ENCODE measurements at regions not wholly inside any gene's neighbourhood (a gene's known extent, or its start where the extent isn't known, plus 50 kb on each side); places are given as distances from the start of the nearest gene placed in this dataset.

GRCh38 chr5:154576429-154576806 lies 98.4 kb upstream of the HAND1 start:
- ChIA-PET CTCF (ENCODE audit: unreplicated experiment) (interaction anchor here (0.6 kb wide), 1 partner anchor 171 kb away, joined by 3 read pairs; no protein-coding TSS in a partner anchor), POLR2A (interaction anchor here (1.3 kb wide), 1 partner anchor 80 kb away, joined by 3 read pairs; no protein-coding TSS in a partner anchor)
- Histone ChIP-seq H2AFZ (ENCODE audit: low read length) (no peak overlapping the region), H3K4me1 (ENCODE audit: insufficient read depth, low read length, poor library complexity, severe bottlenecking) (peaks cover 19% of the 10 kb centered on the region), H3K4me3 (ENCODE audit: low read depth, low read length, poor library complexity, severe bottlenecking) (no peak overlapping the region), H4K20me1 (ENCODE audit: insufficient read depth, low read length) (no peaks in the 10 kb centered on the region), H3K4me2 (ENCODE audit: low read length) (peak overlapping the region; percentile 27), H3K9me3 (ENCODE audit: low read length) (no peaks in the 10 kb centered on the region), H3K79me2 (ENCODE audit: insufficient read depth, low read depth, low read length) (no peaks in the 10 kb centered on the region), H3K36me3 (ENCODE audit: insufficient read depth, low read length) (no peaks in the 10 kb centered on the region), H3K9me2 (ENCODE audit: insufficient read depth, low read length) (no peaks in the 10 kb centered on the region), H3K27ac (ENCODE audit: low read depth, low read length, poor library complexity, severe bottlenecking) (no peak overlapping the region)
- BruUV-seq (replicated peaks): no TSS peak
- no peak for DNase-seq (ENCODE audit: low spot score)
- intact Hi-C loops (cut with micrococcal nuclease; ENCODE audit: unreplicated experiment): loop anchor here (1.0 kb wide), 1 partner anchor 109 kb away; no protein-coding TSS in a partner anchor
- TF ChIP-seq EZH2phosphoT487 (IDR thresholded peaks at IDR 0.05; ENCODE audit: borderline replicate concordance, low read depth, low read length) (no peak), CTCF (conservative IDR thresholded peaks at IDR 0.05; ENCODE audit: low read length) (no peak)

- POLR2A ChIA-PET: interaction anchor here (0.6 to 1.3 kb wide), 2 partner anchors 80 to 972 kb away, joined by 3 read pairs; no protein-coding TSS in a partner anchor
- TF ChIP-seq CTCF (conservative IDR thresholded peaks at IDR 0.05; ENCODE audit: low read length) (peak; percentile 79), EZH2phosphoT487 (IDR thresholded peaks at IDR 0.05; ENCODE audit: borderline replicate concordance, low read depth, low read length) (no peak)
- peak overlapping the region; percentile 27 for H3K4me2 ChIP-seq (ENCODE audit: low read length)
- peaks cover 19% of the 10 kb centered on the region for H3K4me1 ChIP-seq (ENCODE audit: insufficient read depth, low read length, poor library complexity, severe bottlenecking)
- H3K9me3 ChIP-seq (ENCODE audit: low read length): no peaks in the 10 kb centered on the region
- H3K36me3 ChIP-seq (ENCODE audit: insufficient read depth, low read length): no peaks in the 10 kb centered on the region
- BruUV-seq (replicated peaks): no TSS peak
- CTCF ChIA-PET (ENCODE audit: unreplicated experiment): interaction anchor here (0.6 kb wide), 1 partner anchor 171 kb away, joined by 3 read pairs; no protein-coding TSS in a partner anchor
- H3K4me3 ChIP-seq (ENCODE audit: low read depth, low read length, poor library complexity, severe bottlenecking): peak overlapping the region; percentile 35
- H4K20me1 ChIP-seq (ENCODE audit: insufficient read depth, low read length): no peaks in the 10 kb centered on the region
- no peak overlapping the region for H3K27ac ChIP-seq (ENCODE audit: low read depth, low read length, poor library complexity, severe bottlenecking)
- peak overlapping the region; percentile 82 for H2AFZ ChIP-seq (ENCODE audit: low read length)
- DNase-seq (ENCODE audit: low spot score): peak; percentile 79
- H3K79me2 ChIP-seq (ENCODE audit: insufficient read depth, low read depth, low read length): no peaks in the 10 kb centered on the region
- H3K9me2 ChIP-seq (ENCODE audit: insufficient read depth, low read length): no peaks in the 10 kb centered on the region
- intact Hi-C loops (cut with micrococcal nuclease; ENCODE audit: unreplicated experiment): loop anchor here (1.0 kb wide), 1 partner anchor 108 kb away; no protein-coding TSS in a partner anchor
These were observed 97.8 kb upstream of the HAND1 start for GRCh38 chr5:154575546-154576428.

GRCh38 chr5:154573011-154573410 lies 95.0 kb upstream of the HAND1 start:
- no peaks in the 10 kb centered on the region for H3K79me2 ChIP-seq (ENCODE audit: insufficient read depth, low read depth, low read length)
- no peaks in the 10 kb centered on the region for H4K20me1 ChIP-seq (ENCODE audit: insufficient read depth, low read length)
- no TSS peak for BruUV-seq (replicated peaks)
- CTCF ChIA-PET (ENCODE audit: unreplicated experiment): no interaction called here
- no peaks in the 10 kb centered on the region for H3K36me3 ChIP-seq (ENCODE audit: insufficient read depth, low read length)
- no peaks in the 10 kb centered on the region for H3K9me3 ChIP-seq (ENCODE audit: low read length)
- intact Hi-C loops (cut with micrococcal nuclease; ENCODE audit: unreplicated experiment): no loop called here
- no peaks in the 10 kb centered on the region for H3K9me2 ChIP-seq (ENCODE audit: insufficient read depth, low read length)
- no peak overlapping the region for H3K4me2 ChIP-seq (ENCODE audit: low read length)
- POLR2A ChIA-PET: interaction anchor here (0.6 kb wide), 1 partner anchor 16 kb away, joined by 3 read pairs; no protein-coding TSS in a partner anchor
- no peak for DNase-seq (ENCODE audit: low spot score)
- no peak for TF ChIP-seq CTCF (conservative IDR thresholded peaks at IDR 0.05; ENCODE audit: low read length)
- no peak for TF ChIP-seq EZH2phosphoT487 (IDR thresholded peaks at IDR 0.05; ENCODE audit: borderline replicate concordance, low read depth, low read length)
- peaks cover 19% of the 10 kb centered on the region for H3K4me1 ChIP-seq (ENCODE audit: insufficient read depth, low read length, poor library complexity, severe bottlenecking)
- no peak overlapping the region for H3K27ac ChIP-seq (ENCODE audit: low read depth, low read length, poor library complexity, severe bottlenecking)
- H3K4me3 ChIP-seq (ENCODE audit: low read depth, low read length, poor library complexity, severe bottlenecking): no peak overlapping the region
- H2AFZ ChIP-seq (ENCODE audit: low read length): no peak overlapping the region

Measured in OCI-LY7 (cell line).